PC-3 (cell line): ENCODE measurements at regions not wholly inside any gene's neighbourhood (a gene's known extent, or its start where the extent isn't known, plus 50 kb on each side); places are given as distances from the start of the nearest gene placed in this dataset.

Source experiments
- ATAC-seq: fragments of 200-7000 bp; cut with Tn5 transposase; 2 replicates; pipeline ENCODE4 v1.9.1; 2020; ENCODE audit warnings: mild to moderate bottlenecking, moderate library complexity
- BruUV-seq: library from RNA; stranded (reverse); fragments of 400-500 nt; replicated peaks from 2 replicates; lab custom pipeline; 2021; lab: Mats Ljungman, UMichigan
- CTCF ChIA-PET: fragments of 300-600 bp; sonication (Branson Sonifier 250); formaldehyde crosslinking; loops from one replicate; lab custom pipeline; 2022; ENCODE audit warnings: antibody characterized with exemption; lab: Charles Lee
- POLR2A ChIA-PET: fragments of 300-600 bp; sonication (Branson Sonifier 250); formaldehyde crosslinking; loops from one replicate; lab custom pipeline; 2022; ENCODE audit warnings: antibody characterized with exemption; ENCODE audit not compliant: unreplicated experiment; lab: Charles Lee
- DNase-seq: peaks from one replicate; pipeline ENCODE4 v3.0.0-alpha.2; 2015
- H2AFZ ChIP-seq: fragments of 300-600 bp; sonication (generic); 2 replicates; pipeline ENCODE4 v1.6.0; 2016; ENCODE audit warnings: antibody characterized with exemption, low read length
- H3F3A ChIP-seq: fragments of 300-600 bp; sonication (generic); one replicate; pipeline ENCODE4 v1.6.0; 2017; ENCODE audit warnings: antibody characterized with exemption, low read length, control low read depth, mild to moderate bottlenecking; ENCODE audit not compliant: unreplicated experiment
- H3K27ac ChIP-seq: fragments of 300-600 bp; sonication (generic); 2 replicates; pipeline ENCODE4 v1.5.1; 2016; ENCODE audit warnings: mild to moderate bottlenecking, low read length
- H3K27me3 ChIP-seq: fragments of 300-600 bp; sonication (generic); 2 replicates; pipeline ENCODE4 v1.6.1; 2016; ENCODE audit warnings: low read length, mixed read lengths
- H3K36me3 ChIP-seq: fragments of 300-600 bp; sonication (generic); 2 replicates; pipeline ENCODE4 v1.6.1; 2016; ENCODE audit warnings: low read depth, mixed run types, low read length, mixed read lengths
- H3K4me1 ChIP-seq: fragments of 300-600 bp; sonication (generic); 2 replicates; pipeline ENCODE4 v1.5.1; 2016; ENCODE audit warnings: low read length; ENCODE audit not compliant: insufficient read depth
- H3K4me2 ChIP-seq: fragments of 300-600 bp; sonication (generic); 2 replicates; pipeline ENCODE4 v1.6.0; 2016; ENCODE audit warnings: low read length
- H3K4me3 ChIP-seq: fragments of 300-600 bp; sonication (generic); 2 replicates; pipeline ENCODE4 v1.5.1; 2016; ENCODE audit warnings: mild to moderate bottlenecking, low read length, mixed read lengths
- H3K79me2 ChIP-seq: fragments of 300-600 bp; sonication (generic); 2 replicates; pipeline ENCODE4 v1.6.1; 2017; ENCODE audit warnings: low read length, mixed read lengths
- H3K9ac ChIP-seq: fragments of 300-600 bp; sonication (generic); 2 replicates; pipeline ENCODE4 v1.6.0; 2016; ENCODE audit warnings: mild to moderate bottlenecking, low read length
- H3K9me2 ChIP-seq: fragments of 300-600 bp; sonication (generic); replicated peaks from 2 replicates; pipeline ENCODE4 v1.6.1; 2016; ENCODE audit warnings: mixed run types, low read length, mixed read lengths
- H3K9me3 ChIP-seq: fragments of 300-600 bp; sonication (generic); 2 replicates; pipeline ENCODE4 v1.6.1; 2016; ENCODE audit warnings: low read length, mixed read lengths
- H4K20me1 ChIP-seq: fragments of 300-600 bp; sonication (generic); 2 replicates; pipeline ENCODE4 v1.6.1; 2016; ENCODE audit warnings: low read length, mixed read lengths
- EZH2 ChIP-seq: fragments of 300-600 bp; sonication (generic); IDR thresholded peaks from one replicate; pipeline ENCODE4 v1.6.1; 2017; ENCODE audit warnings: antibody characterized with exemption, mild to moderate bottlenecking, low read length; ENCODE audit not compliant: unreplicated experiment
- EZH2phosphoT487 ChIP-seq: fragments of 300-600 bp; sonication (generic); IDR thresholded peaks from 2 replicates; pipeline ENCODE4 v1.6.1; 2018; ENCODE audit warnings: mild to moderate bottlenecking, antibody characterized with exemption, low read length, borderline replicate concordance
- intact Hi-C: fragments of 100-400 bp; cut with micrococcal nuclease; formaldehyde crosslinking; loops from 2 replicates; pipeline ENCODE4 v1.9.0; 2023
- TF ChIP-seq, protein P1 (sequence below): fragments of 300-600 bp; sonication (generic); conservative IDR thresholded peaks from 2 replicates; pipeline ENCODE4 v1.5.1; 2017; ENCODE audit warnings: antibody characterized with exemption, low read depth, mild to moderate bottlenecking, low read length

DNA sequence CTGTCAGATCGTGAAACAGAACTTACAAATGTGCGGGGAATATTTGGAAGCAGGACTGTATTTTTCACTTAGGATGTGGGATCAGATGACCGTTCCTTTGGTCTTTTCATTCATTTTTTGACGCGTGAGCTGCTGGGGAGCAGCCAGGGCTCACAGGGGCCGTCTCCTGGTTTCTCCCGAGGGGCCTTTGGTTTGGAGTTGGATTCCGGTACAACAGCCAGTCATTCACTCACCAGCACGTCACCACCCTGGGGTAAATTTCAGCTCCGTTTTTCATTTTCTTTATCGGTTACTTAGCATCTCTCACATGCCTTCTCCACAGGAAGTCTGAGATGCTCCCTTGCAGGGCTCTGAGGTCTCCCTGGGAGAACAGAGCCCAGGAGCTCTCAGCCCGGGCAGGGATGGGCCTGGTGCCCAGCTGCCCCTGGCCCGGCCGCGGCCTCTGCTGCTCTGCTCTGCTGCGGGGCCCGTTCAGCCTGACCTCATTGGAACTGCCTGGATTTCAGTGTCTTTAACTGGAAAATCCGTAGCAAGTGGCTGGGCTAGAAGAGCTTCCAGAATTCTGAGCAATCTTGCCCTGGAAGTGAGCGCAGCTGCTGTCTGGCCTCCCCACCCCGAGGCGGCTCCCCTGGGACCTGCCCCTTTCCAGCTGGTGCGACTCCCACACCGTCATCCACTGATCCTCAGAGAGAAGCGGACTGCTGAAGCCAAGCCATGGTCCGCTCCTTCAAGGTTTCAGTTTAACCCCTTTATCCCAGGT is 335.6 kb downstream of the EIPR1 start:
- H3K79me2 ChIP-seq, result no peaks in the 10 kb centered on the region
- TF ChIP-seq, protein P1, sequence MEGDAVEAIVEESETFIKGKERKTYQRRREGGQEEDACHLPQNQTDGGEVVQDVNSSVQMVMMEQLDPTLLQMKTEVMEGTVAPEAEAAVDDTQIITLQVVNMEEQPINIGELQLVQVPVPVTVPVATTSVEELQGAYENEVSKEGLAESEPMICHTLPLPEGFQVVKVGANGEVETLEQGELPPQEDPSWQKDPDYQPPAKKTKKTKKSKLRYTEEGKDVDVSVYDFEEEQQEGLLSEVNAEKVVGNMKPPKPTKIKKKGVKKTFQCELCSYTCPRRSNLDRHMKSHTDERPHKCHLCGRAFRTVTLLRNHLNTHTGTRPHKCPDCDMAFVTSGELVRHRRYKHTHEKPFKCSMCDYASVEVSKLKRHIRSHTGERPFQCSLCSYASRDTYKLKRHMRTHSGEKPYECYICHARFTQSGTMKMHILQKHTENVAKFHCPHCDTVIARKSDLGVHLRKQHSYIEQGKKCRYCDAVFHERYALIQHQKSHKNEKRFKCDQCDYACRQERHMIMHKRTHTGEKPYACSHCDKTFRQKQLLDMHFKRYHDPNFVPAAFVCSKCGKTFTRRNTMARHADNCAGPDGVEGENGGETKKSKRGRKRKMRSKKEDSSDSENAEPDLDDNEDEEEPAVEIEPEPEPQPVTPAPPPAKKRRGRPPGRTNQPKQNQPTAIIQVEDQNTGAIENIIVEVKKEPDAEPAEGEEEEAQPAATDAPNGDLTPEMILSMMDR, result no peak
- TF ChIP-seq EZH2phosphoT487, result no peak
- TF ChIP-seq EZH2, result no peak
- H3F3A ChIP-seq, result no peaks in the 10 kb centered on the region
- no peak for DNase-seq
- ChIA-PET POLR2A (no interaction called here), CTCF (no interaction called here)
- H3K36me3 ChIP-seq, result no peaks in the 10 kb centered on the region
- H3K4me1 ChIP-seq, result no peaks in the 10 kb centered on the region
- H3K9me3 ChIP-seq, result no peaks in the 10 kb centered on the region
- no peak overlapping the region for H3K4me3 ChIP-seq
- no peak overlapping the region for H3K9ac ChIP-seq
- no peak for ATAC-seq
- no peak overlapping the region for H2AFZ ChIP-seq
- H3K27ac ChIP-seq, result no peak overlapping the region
- intact Hi-C loops, result no loop called here
- H3K27me3 ChIP-seq, result peaks cover 52% of the 10 kb centered on the region
- BruUV-seq, result no TSS peak
- no peaks in the 10 kb centered on the region for H4K20me1 ChIP-seq
- no peak overlapping the region for H3K4me2 ChIP-seq
- no peaks in the 10 kb centered on the region for H3K9me2 ChIP-seq

GRCh38 chr2:3041246-3041645 is 336.4 kb downstream of the EIPR1 start:
- Histone ChIP-seq H4K20me1 (no peaks in the 10 kb centered on the region), H3K36me3 (no peaks in the 10 kb centered on the region), H3K4me1 (no peaks in the 10 kb centered on the region), H3F3A (no peaks in the 10 kb centered on the region), H3K4me3 (no peak overlapping the region), H3K27ac (no peak overlapping the region), H3K27me3 (peaks cover 58% of the 10 kb centered on the region), H3K9me2 (no peaks in the 10 kb centered on the region), H3K4me2 (no peak overlapping the region), H3K9ac (no peak overlapping the region), H2AFZ (no peak overlapping the region), H3K9me3 (no peaks in the 10 kb centered on the region), H3K79me2 (no peaks in the 10 kb centered on the region)
- no TSS peak for BruUV-seq
- ChIA-PET POLR2A (no interaction called here), CTCF (no interaction called here)
- intact Hi-C loops, result no loop called here
- DNase-seq (no peak), ATAC-seq (no peak)
- TF ChIP-seq EZH2 (no peak), EZH2phosphoT487 (no peak)
- TF ChIP-seq, protein P1, result no peak

DNA sequence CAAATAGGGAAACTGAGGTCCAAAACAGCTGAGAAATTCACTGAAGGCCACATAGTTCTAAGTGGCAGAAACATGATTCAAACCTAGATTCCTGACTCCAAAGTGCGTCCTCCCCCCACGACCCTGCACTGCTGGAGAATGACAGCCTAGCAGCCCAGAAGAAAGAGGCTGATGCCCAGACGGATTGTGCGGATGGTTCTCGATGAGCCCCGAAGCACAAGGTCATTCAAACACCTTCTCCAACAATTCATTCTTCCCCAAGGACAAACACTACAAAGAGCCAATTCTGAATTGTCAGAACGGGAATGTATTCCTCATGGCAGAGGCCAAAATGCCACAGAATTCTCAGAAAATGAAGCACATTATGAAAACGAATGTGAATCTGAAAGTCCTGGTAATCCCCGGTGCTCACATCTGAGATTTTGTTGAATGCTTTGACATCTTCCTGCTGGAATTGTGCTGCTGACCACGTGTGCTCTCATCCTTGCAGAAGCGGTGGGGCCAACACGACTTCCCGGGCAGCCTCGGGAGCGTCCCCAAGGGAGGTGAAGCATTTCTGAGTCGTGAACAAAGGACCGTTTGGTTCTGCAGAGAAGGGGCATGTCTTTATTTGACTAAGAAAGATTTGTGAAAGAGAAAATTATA is 337.0 kb downstream of the EIPR1 start:
- Histone ChIP-seq H3K9me3 (no peaks in the 10 kb centered on the region), H3K4me3 (no peak overlapping the region), H3K9ac (no peak overlapping the region), H3K4me1 (no peaks in the 10 kb centered on the region), H3K4me2 (no peak overlapping the region), H2AFZ (no peak overlapping the region), H3K9me2 (no peaks in the 10 kb centered on the region), H3K36me3 (no peaks in the 10 kb centered on the region), H3K27ac (no peak overlapping the region), H3K27me3 (peaks cover 65% of the 10 kb centered on the region), H4K20me1 (no peaks in the 10 kb centered on the region), H3K79me2 (no peaks in the 10 kb centered on the region), H3F3A (no peaks in the 10 kb centered on the region)
- intact Hi-C loops, result no loop called here
- ATAC-seq, result no peak
- TF ChIP-seq EZH2, result no peak
- TF ChIP-seq EZH2phosphoT487, result no peak
- TF ChIP-seq, protein P1, result no peak
- no peak for DNase-seq
- no TSS peak for BruUV-seq
- ChIA-PET POLR2A (no interaction called here), CTCF (no interaction called here)
